ENCODE measurements at regions not wholly inside any gene's neighbourhood (a gene's known extent, or its start where the extent isn't known, plus 50 kb on each side); places are given as distances from the start of the nearest gene placed in this dataset.
"Not testable (repeated sequence)": the region's sequence is repeated elsewhere in the genome, so short reads cannot be mapped to it uniquely, and the experiment has no call there.

DNA sequence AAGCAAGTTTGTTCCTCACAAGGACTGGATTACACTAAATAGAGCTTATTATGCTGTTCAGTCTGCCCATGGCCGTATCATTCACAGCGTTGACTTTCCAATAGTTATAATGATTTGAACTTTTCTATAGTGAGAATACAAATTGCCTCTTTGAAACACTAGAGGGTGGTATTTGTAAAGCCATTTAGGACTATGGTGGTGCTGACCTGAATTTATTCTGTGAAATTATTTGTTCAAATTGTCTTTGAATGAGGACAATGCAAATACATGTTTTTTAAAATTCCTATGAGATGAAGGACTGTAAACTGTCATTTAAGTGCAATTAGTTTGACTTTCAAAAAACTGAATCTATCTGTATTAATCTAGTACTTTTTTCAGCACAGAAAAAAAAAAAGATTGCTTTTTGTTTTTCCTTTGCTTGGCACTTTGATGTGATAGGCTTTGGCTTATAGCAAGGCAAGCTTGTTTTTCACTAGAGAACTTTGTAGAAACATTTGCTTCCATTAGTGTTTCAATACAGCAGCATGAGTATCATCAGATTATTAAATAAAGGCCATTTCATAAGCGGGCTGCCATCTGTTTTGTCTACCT is 122.7 kb upstream of the TMEM229A start:
- Histone ChIP-seq H3K27ac (ENCODE audit: low read depth, low read length) (no peak overlapping the region), H3K36me3 (ENCODE audit: control insufficient read depth, insufficient read depth, low read length) (no peaks in the 10 kb centered on the region), H3K4me3 (ENCODE audit: low read depth, low read length) (no peak overlapping the region), H3K27me3 (ENCODE audit: control insufficient read depth, insufficient read depth, low read length) (no peaks in the 10 kb centered on the region), H3K9me3 (ENCODE audit: control insufficient read depth, insufficient read depth, low read depth, low read length) (no peaks in the 10 kb centered on the region; the same call in 1 of the 2 replicates), H3K4me1 (ENCODE audit: control insufficient read depth, insufficient read depth, low read length) (no peaks in the 10 kb centered on the region), H3K9ac (ENCODE audit: low read length) (no peak overlapping the region)

DNA sequence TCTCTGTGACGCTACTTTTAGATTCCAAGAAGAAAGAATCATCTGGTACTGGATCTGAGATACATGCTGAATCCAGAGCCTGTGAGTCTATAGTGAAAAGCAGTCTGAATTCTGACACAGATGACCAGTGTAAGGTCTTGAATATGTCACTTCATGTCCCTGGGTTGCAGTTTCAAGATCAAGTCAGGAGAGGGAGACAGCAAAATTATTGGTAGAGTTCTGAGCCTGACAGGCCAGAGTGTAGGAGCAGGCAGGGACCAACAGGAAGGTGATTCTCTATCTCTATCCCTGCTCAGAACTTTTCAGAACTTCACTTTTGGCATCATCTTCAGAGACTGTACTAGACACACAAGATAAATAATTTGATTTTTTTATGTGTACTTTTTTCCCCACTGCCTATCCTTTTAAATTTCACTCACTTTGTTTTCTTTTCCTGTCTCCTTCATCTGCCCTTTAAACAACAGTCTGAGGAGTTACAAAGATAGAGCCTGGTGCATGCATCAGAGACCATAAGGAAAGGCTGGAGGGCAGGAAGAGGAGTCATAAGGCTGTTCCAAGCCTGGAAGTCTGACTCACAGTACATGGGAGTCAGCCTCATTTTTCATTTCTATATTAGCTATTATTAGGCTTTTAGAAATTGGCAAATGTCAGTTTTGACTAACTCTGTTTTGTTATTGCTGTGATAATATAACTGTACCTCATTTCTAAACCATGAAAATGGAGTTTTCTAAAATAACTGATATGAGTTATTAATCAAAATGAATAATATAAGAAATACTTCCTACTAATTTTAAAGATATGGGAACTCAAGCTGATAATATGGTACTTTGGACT is 120.2 kb upstream of the TMEM229A start:
- Histone ChIP-seq H3K4me1 (ENCODE audit: control insufficient read depth, insufficient read depth, low read length) (no peaks in the 10 kb centered on the region), H3K36me3 (ENCODE audit: control insufficient read depth, insufficient read depth, low read length) (no peaks in the 10 kb centered on the region), H3K4me3 (ENCODE audit: low read depth, low read length) (no peak overlapping the region), H3K27ac (ENCODE audit: low read depth, low read length) (no peak overlapping the region), H3K27me3 (ENCODE audit: control insufficient read depth, insufficient read depth, low read length) (no peaks in the 10 kb centered on the region), H3K9me3 (ENCODE audit: control insufficient read depth, insufficient read depth, low read depth, low read length) (no peaks in the 10 kb centered on the region; the same call in 1 of the 2 replicates), H3K9ac (ENCODE audit: low read length) (no peak overlapping the region)

- H3K4me3 ChIP-seq (ENCODE audit: low read depth, low read length) = no peak overlapping the region
- H3K36me3 ChIP-seq (ENCODE audit: control insufficient read depth, insufficient read depth, low read length) = no peaks in the 10 kb centered on the region
- no peak overlapping the region for H3K9ac ChIP-seq (ENCODE audit: low read length)
- no peaks in the 10 kb centered on the region for H3K9me3 ChIP-seq (ENCODE audit: control insufficient read depth, insufficient read depth, low read depth, low read length)
- H3K27ac ChIP-seq (ENCODE audit: low read depth, low read length) = no peak overlapping the region
- no peaks in the 10 kb centered on the region for H3K27me3 ChIP-seq (ENCODE audit: control insufficient read depth, insufficient read depth, low read length)
- H3K4me1 ChIP-seq (ENCODE audit: control insufficient read depth, insufficient read depth, low read length) = no peaks in the 10 kb centered on the region
These were observed 104.8 kb upstream of the TMEM229A start for GRCh38 chr7:124137664-124138063.

- Histone ChIP-seq H3K9me3 (ENCODE audit: control insufficient read depth, insufficient read depth, low read depth, low read length) (peaks cover 10% of the 10 kb centered on the region; the same call in 1 of the 2 replicates), H3K4me3 (ENCODE audit: low read depth, low read length) (no peak overlapping the region), H3K27me3 (ENCODE audit: control insufficient read depth, insufficient read depth, low read length) (no peaks in the 10 kb centered on the region), H3K36me3 (ENCODE audit: control insufficient read depth, insufficient read depth, low read length) (no peaks in the 10 kb centered on the region), H3K27ac (ENCODE audit: low read depth, low read length) (no peak overlapping the region), H3K4me1 (ENCODE audit: control insufficient read depth, insufficient read depth, low read length) (no peaks in the 10 kb centered on the region), H3K9ac (ENCODE audit: low read length) (no peak overlapping the region)
These were observed 91.3 kb upstream of the TMEM229A start for GRCh38 chr7:124124201-124124600.

- Histone ChIP-seq H3K27me3 (ENCODE audit: control insufficient read depth, insufficient read depth, low read length) (no peaks in the 10 kb centered on the region), H3K4me1 (ENCODE audit: control insufficient read depth, insufficient read depth, low read length) (no peaks in the 10 kb centered on the region), H3K9ac (ENCODE audit: low read length) (no peak overlapping the region), H3K9me3 (ENCODE audit: control insufficient read depth, insufficient read depth, low read depth, low read length) (peaks cover 19% of the 10 kb centered on the region; the same call in 1 of the 2 replicates), H3K36me3 (ENCODE audit: control insufficient read depth, insufficient read depth, low read length) (no peaks in the 10 kb centered on the region), H3K4me3 (ENCODE audit: low read depth, low read length) (no peak overlapping the region), H3K27ac (ENCODE audit: low read depth, low read length) (no peak overlapping the region)
These were observed 88.0 kb upstream of the TMEM229A start for GRCh38 chr7:124120911-124121310.

DNA sequence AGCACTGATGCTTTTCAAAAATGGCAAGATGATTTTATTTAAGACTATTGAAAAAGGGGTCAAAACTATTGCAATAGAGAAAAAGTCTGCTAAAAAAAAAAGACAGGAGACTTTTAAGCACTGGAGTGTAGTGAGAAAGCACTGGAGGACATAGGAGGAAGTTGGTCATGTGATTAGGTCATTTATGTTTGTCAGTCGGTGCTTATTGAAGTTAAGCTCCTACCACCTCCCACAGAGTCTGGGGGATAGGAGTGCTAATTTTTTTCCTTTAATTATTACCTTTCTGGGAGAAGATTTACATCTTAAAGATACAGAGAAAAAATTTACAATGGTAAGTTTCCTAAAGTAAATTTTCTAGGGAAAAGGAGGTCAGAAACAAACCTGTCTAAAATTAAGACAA is 80.2 kb upstream of the TMEM229A start:
- Histone ChIP-seq H3K9me3 (ENCODE audit: control insufficient read depth, insufficient read depth, low read depth, low read length) (peaks cover 5% of the 10 kb centered on the region; the same call in 1 of the 2 replicates), H3K36me3 (ENCODE audit: control insufficient read depth, insufficient read depth, low read length) (no peaks in the 10 kb centered on the region), H3K27me3 (ENCODE audit: control insufficient read depth, insufficient read depth, low read length) (no peaks in the 10 kb centered on the region), H3K9ac (ENCODE audit: low read length) (no peak overlapping the region), H3K4me3 (ENCODE audit: low read depth, low read length) (no peak overlapping the region), H3K4me1 (ENCODE audit: control insufficient read depth, insufficient read depth, low read length) (peaks cover 13% of the 10 kb centered on the region; the same call in 1 of the 2 replicates), H3K27ac (ENCODE audit: low read depth, low read length) (no peak overlapping the region)

DNA sequence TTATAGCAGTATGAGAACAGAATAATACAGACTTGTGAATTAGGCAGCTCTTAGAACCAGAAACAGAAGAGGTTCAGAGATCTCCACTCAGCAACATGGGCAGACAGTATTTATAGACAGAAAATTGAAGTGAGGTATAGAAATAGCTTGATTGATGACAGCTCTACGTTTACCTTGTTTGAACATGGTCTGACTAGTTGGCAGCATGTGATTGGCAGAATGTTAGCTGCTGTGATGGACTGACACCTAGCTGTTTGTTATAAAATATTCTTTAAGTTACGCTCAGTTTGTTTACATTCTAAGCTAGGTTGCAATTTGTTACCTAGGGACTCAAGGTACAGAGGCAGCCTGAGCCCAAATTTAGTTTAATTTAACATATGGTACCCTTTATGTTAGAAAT is 73.7 kb upstream of the TMEM229A start:
- peaks cover 14% of the 10 kb centered on the region; the same call in 1 of the 2 replicates for H3K9me3 ChIP-seq (ENCODE audit: control insufficient read depth, insufficient read depth, low read depth, low read length)
- no peaks in the 10 kb centered on the region for H3K4me1 ChIP-seq (ENCODE audit: control insufficient read depth, insufficient read depth, low read length)
- no peaks in the 10 kb centered on the region for H3K36me3 ChIP-seq (ENCODE audit: control insufficient read depth, insufficient read depth, low read length)
- no peak overlapping the region for H3K4me3 ChIP-seq (ENCODE audit: low read depth, low read length)
- no peak overlapping the region for H3K9ac ChIP-seq (ENCODE audit: low read length)
- no peak overlapping the region for H3K27ac ChIP-seq (ENCODE audit: low read depth, low read length)
- H3K27me3 ChIP-seq (ENCODE audit: control insufficient read depth, insufficient read depth, low read length) = no peaks in the 10 kb centered on the region

DNA sequence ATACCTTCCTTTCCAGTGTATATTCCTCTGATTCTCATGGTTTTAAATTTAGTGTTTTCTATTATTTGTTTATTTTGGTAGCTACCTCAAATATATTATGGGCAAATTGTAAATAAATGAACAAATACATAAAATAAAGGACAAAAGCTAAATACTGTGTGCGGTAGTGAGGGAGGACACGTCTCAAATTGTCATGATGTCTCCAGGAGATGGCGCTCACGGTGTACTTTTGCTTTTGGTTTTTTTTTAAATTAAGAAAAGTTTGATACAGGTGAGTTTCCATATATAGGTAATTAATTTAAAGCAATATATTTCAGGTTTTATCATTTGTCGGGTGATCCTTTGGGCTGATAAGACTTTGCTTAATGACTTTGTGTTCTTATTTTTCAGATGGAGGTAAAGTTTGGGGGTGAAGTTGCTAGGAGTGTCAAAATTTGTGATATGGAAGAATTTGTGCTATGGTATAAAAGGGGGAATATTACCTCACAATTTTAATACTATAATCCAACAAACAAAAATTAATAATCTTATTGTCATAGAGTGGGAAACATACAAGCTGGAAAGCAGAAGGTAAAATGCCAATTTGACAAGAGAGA is 68.4 kb upstream of the TMEM229A start:
- Histone ChIP-seq H3K4me3 (ENCODE audit: low read depth, low read length) (no peak overlapping the region), H3K9me3 (ENCODE audit: control insufficient read depth, insufficient read depth, low read depth, low read length) (peaks cover 22% of the 10 kb centered on the region), H3K27me3 (ENCODE audit: control insufficient read depth, insufficient read depth, low read length) (no peaks in the 10 kb centered on the region), H3K36me3 (ENCODE audit: control insufficient read depth, insufficient read depth, low read length) (no peaks in the 10 kb centered on the region), H3K4me1 (ENCODE audit: control insufficient read depth, insufficient read depth, low read length) (no peaks in the 10 kb centered on the region), H3K27ac (ENCODE audit: low read depth, low read length) (no peak overlapping the region), H3K9ac (ENCODE audit: low read length) (no peak overlapping the region)

DNA sequence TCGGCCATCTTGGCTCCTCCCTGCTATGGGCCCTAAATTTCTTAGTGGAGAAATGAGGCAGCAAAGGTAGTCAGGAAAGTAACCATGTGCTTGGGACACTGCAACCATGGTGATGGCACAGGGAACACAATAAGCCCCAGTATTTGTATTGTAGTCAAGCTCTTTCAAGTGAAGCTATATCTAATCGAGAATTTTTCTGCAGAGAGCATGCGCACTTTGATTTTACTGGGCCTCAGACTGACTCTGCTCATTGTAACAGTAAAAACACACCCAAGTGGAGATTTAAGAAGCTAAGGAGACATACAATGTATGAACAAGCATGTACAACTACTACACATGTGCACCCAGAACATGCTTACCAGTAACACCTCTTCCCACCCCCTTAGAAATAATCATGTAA is 67.3 kb upstream of the TMEM229A start:
- no peaks in the 10 kb centered on the region for H3K27me3 ChIP-seq (ENCODE audit: control insufficient read depth, insufficient read depth, low read length)
- no peaks in the 10 kb centered on the region for H3K36me3 ChIP-seq (ENCODE audit: control insufficient read depth, insufficient read depth, low read length)
- no peak overlapping the region for H3K27ac ChIP-seq (ENCODE audit: low read depth, low read length)
- no peaks in the 10 kb centered on the region for H3K4me1 ChIP-seq (ENCODE audit: control insufficient read depth, insufficient read depth, low read length)
- no peak overlapping the region for H3K4me3 ChIP-seq (ENCODE audit: low read depth, low read length)
- H3K9ac ChIP-seq (ENCODE audit: low read length) = no peak overlapping the region
- peaks cover 22% of the 10 kb centered on the region for H3K9me3 ChIP-seq (ENCODE audit: control insufficient read depth, insufficient read depth, low read depth, low read length)

GRCh38 chr7:124099585-124099984 is 66.7 kb upstream of the TMEM229A start:
- peaks cover 18% of the 10 kb centered on the region for H3K9me3 ChIP-seq (ENCODE audit: control insufficient read depth, insufficient read depth, low read depth, low read length)
- H3K9ac ChIP-seq (ENCODE audit: low read length); H3K27ac ChIP-seq (ENCODE audit: low read depth, low read length); H3K36me3 ChIP-seq (ENCODE audit: control insufficient read depth, insufficient read depth, low read length); H3K27me3 ChIP-seq (ENCODE audit: control insufficient read depth, insufficient read depth, low read length); H3K4me1 ChIP-seq (ENCODE audit: control insufficient read depth, insufficient read depth, low read length); H3K4me3 ChIP-seq (ENCODE audit: low read depth, low read length): not testable (repeated sequence)

DNA sequence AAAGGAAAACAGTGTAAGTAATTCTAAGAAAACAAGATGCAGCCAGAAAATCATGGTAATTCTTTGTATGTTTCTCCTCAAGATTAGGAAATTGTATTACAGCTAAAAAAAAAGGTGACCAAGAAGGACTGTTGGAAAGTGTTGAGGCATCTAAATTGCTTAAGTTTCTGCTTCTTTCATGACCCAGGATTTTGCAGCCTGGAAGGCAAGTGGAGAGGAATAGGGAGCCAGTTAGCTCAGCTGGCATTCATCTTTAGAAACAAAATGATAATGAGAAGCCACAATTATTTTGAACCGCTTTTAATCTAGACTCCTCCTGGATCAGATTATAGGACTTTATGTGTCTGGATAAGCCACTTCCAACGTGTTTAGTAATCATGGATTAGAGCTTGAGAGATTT is 56.8 kb upstream of the TMEM229A start:
- Histone ChIP-seq H3K9ac (ENCODE audit: low read length) (no peak overlapping the region), H3K27me3 (ENCODE audit: control insufficient read depth, insufficient read depth, low read length) (no peaks in the 10 kb centered on the region), H3K4me3 (ENCODE audit: low read depth, low read length) (no peak overlapping the region), H3K36me3 (ENCODE audit: control insufficient read depth, insufficient read depth, low read length) (no peaks in the 10 kb centered on the region), H3K9me3 (ENCODE audit: control insufficient read depth, insufficient read depth, low read depth, low read length) (no peaks in the 10 kb centered on the region), H3K27ac (ENCODE audit: low read depth, low read length) (no peak overlapping the region), H3K4me1 (ENCODE audit: control insufficient read depth, insufficient read depth, low read length) (no peaks in the 10 kb centered on the region)
